Kidney (tissue), 13 donors: ENCODE measurements at regions not wholly inside any gene's neighbourhood (a gene's known extent, or its start where the extent isn't known, plus 50 kb on each side); places are given as distances from the start of the nearest gene placed in this dataset.

Experiments
- DNase-seq, 5 donors: peaks; one replicate each; pipeline ENCODE4 v3.0.0-alpha.2; 2013 to 2020
- FAIRE-seq: peaks from 2 replicates; lab custom pipeline; 2012; peaks lifted over from hg19 to GRCh38; lab: Jason Lieb, UNC
- H3K27ac ChIP-seq, 2 donors: one replicate each; pipeline ENCODE4 v1.7.0; 2013; ENCODE audit warnings: low read depth in 2 of 2, low read length in 2 of 2, inconsistent platforms in 1 of 2
- H3K27me3 ChIP-seq: one replicate; pipeline ENCODE4 v1.7.1; 2013; ENCODE audit warnings: low read length, inconsistent platforms; ENCODE audit not compliant: control insufficient read depth, insufficient read depth
- H3K36me3 ChIP-seq, 3 donors: one replicate each; pipeline versions ENCODE4 v1.7.0 to v1.7.1; 2013; ENCODE audit warnings: low read length in 3 of 3, control low read depth in 1 of 3, inconsistent platforms in 1 of 3; ENCODE audit not compliant: insufficient read depth in 3 of 3, control insufficient read depth in 2 of 3
- H3K4me1 ChIP-seq, 3 donors: one replicate each; pipeline versions ENCODE4 v1.7.0 to v1.7.1; 2013; ENCODE audit warnings: low read length in 3 of 3, inconsistent platforms in 1 of 3, low read depth in 1 of 3; ENCODE audit not compliant: control insufficient read depth in 2 of 3, insufficient read depth in 2 of 3
- H3K4me3 ChIP-seq, 3 donors: one replicate each; pipeline versions ENCODE4 v1.7.0 to v1.8.1; 2013; ENCODE audit warnings: low read length in 3 of 3, control low read depth in 1 of 3, inconsistent platforms in 1 of 3
- H3K9ac ChIP-seq, 3 donors: one replicate each; pipeline versions ENCODE4 v1.7.0 to v1.7.1; 2013; ENCODE audit warnings: low read length in 3 of 3, control low read depth in 1 of 3, inconsistent platforms in 1 of 3
- H3K9me3 ChIP-seq, 3 donors: one replicate each; pipeline versions ENCODE4 v1.7.0 to v1.7.1; 2013; ENCODE audit warnings: low read length in 3 of 3, control low read depth in 1 of 3, inconsistent platforms in 1 of 3; ENCODE audit not compliant: control insufficient read depth in 2 of 3, insufficient read depth in 1 of 3
- CTCF ChIP-seq: IDR thresholded peaks from 3 replicates; pipeline ENCODE4 v1.5.1; 2012; ENCODE audit warnings: mild to moderate bottlenecking, moderate library complexity, borderline replicate concordance; ENCODE audit not compliant: insufficient read depth; ENCODE audit errors: extremely low read depth
- intact Hi-C: fragments of 100-400 bp; cut with DNase I; formaldehyde crosslinking; loops from one replicate; pipeline ENCODE4 v1.11.1; 2022
- donor health status: control.
- donor health status: control.
- donor health status: control.
- donor health status: control.
- donor health status: control.
- donor health status: DM: yes; HTN: yes; CAD: no.
- donor health status: Normal renal cell carcinoma (clear cell type).

GRCh38 chr1:238071061-238071460 lies 180.3 kb upstream of the ZP4 start:
- Histone ChIP-seq H3K4me3 (no peak overlapping the region), H3K4me1 (no peaks in the 10 kb centered on the region), H3K9me3 (no peaks in the 10 kb centered on the region), H3K27me3 (no peaks in the 10 kb centered on the region), H3K9ac (no peak overlapping the region), H3K27ac (no peak overlapping the region), H3K36me3 (no peaks in the 10 kb centered on the region)
- TF ChIP-seq CTCF = no peak
- intact Hi-C loops = no loop called here
- no peak for FAIRE-seq
- no peak for DNase-seq

GRCh38 chr1:238063454-238063853 lies 172.7 kb upstream of the ZP4 start:
- no peak overlapping the region for H3K9ac ChIP-seq
- no peak overlapping the region for H3K4me3 ChIP-seq
- peak in 1 of 5 donors; percentile 43 for DNase-seq
- FAIRE-seq = no peak
- peaks cover 0 to 3% (median 0%) of the 10 kb centered on the region in 3 donors for H3K9me3 ChIP-seq
- intact Hi-C loops = no loop called here
- TF ChIP-seq CTCF = no peak
- no peaks in the 10 kb centered on the region for H3K27me3 ChIP-seq
- no peaks in the 10 kb centered on the region for H3K36me3 ChIP-seq
- H3K4me1 ChIP-seq = no peaks in the 10 kb centered on the region
- no peak overlapping the region for H3K27ac ChIP-seq

GRCh38 chr1:238061967-238062613 lies 171.4 kb upstream of the ZP4 start:
- H3K4me3 ChIP-seq = no peak overlapping the region
- FAIRE-seq (no peak), DNase-seq (peak in 2 of 5 donors; percentile 0 to 2)
- H3K9me3 ChIP-seq = peaks cover 0 to 3% (median 0%) of the 10 kb centered on the region in 3 donors
- no peak for TF ChIP-seq CTCF
- H3K4me1 ChIP-seq = no peaks in the 10 kb centered on the region
- intact Hi-C loops = no loop called here
- no peak overlapping the region for H3K27ac ChIP-seq
- no peak overlapping the region for H3K9ac ChIP-seq
- H3K27me3 ChIP-seq = no peaks in the 10 kb centered on the region
- H3K36me3 ChIP-seq = no peaks in the 10 kb centered on the region

- intact Hi-C loops = no loop called here
- peaks cover 0 to 3% (median 0%) of the 10 kb centered on the region in 3 donors for H3K9me3 ChIP-seq
- no peak overlapping the region for H3K27ac ChIP-seq
- H3K9ac ChIP-seq = no peak overlapping the region
- no peak overlapping the region for H3K4me3 ChIP-seq
- DNase-seq = no peak
- TF ChIP-seq CTCF = no peak
- no peaks in the 10 kb centered on the region for H3K27me3 ChIP-seq
- FAIRE-seq = no peak
- no peaks in the 10 kb centered on the region for H3K4me1 ChIP-seq
- H3K36me3 ChIP-seq = no peaks in the 10 kb centered on the region
These were observed 169.3 kb upstream of the ZP4 start for GRCh38 chr1:238060061-238060460.
